Activated naive CD4-positive, alpha-beta T cell treated with anti-CD3 and anti-CD28 coated beads, Interleukin-2, amount 50 U/mL, for 72 hours (primary cell): ENCODE measurements at regions not wholly inside any gene's neighbourhood (a gene's known extent, or its start where the extent isn't known, plus 50 kb on each side); places are given as distances from the start of the nearest gene placed in this dataset.
"Not testable (repeated sequence)": the region's sequence is repeated elsewhere in the genome, so short reads cannot be mapped to it uniquely, and the experiment has no call there.

Experiments
- ATAC-seq, 2 donors: fragments of 150-1000 bp; cut with Tn5 transposase; 2 replicates each; pipeline ENCODE4 v1.10.0; 2021; ENCODE audit warnings: mild to moderate bottlenecking in 2 of 2, moderate library complexity in 2 of 2
- DNase-seq, 2 donors: peaks; one replicate each; pipeline ENCODE4 v3.0.0; 2021 to 2022; ENCODE audit warnings: low spot score in 2 of 2
- H3K27ac Mint-ChIP-seq, 2 donors: one replicate each; pipeline ENCODE4 v1.8.0; 2022; ENCODE audit warnings: mild to moderate bottlenecking in 2 of 2, mixed read lengths in 2 of 2
- H3K36me3 Mint-ChIP-seq, 2 donors: one replicate each; pipeline ENCODE4 v1.8.0; 2022; ENCODE audit warnings: mixed read lengths in 2 of 2
- H3K9me3 Mint-ChIP-seq, 2 donors: one replicate each; pipeline ENCODE4 v1.8.0; 2022; ENCODE audit warnings: mixed read lengths in 2 of 2

DNA sequence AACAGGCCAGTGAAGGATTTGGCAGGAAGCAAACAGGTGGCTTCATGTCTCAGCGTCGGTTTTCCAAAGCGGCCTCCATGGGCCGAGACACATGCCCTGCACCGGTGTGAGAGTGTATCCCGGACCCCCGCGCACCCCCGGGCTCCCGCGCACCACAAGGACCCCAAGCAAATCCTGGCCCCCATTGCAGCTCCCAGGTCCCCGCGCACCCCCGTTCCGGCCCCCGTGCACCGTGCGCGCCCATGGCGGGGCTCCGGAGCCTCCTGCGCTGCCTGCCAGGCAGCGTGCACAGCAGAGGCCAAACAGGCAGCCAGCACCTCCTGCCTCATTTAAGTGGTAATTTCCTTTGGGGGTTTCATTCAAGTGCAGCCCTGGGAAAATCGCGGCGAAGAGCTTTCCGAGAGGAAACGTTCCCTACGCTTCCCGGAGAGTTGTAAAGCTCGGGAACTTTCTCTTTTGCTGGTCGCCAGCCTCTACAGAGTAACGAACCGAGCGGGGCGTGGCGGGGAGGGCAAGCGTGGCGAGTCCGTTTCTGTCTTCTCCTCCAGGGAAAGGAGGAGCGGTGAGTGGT lies 145.5 kb upstream of the SLC24A2 start:
- Mint-ChIP-seq H3K9me3 (no peaks in the 10 kb centered on the region), H3K27ac (no peak overlapping the region), H3K36me3 (no peaks in the 10 kb centered on the region)
- no peak for DNase-seq
- no peak for ATAC-seq

DNA sequence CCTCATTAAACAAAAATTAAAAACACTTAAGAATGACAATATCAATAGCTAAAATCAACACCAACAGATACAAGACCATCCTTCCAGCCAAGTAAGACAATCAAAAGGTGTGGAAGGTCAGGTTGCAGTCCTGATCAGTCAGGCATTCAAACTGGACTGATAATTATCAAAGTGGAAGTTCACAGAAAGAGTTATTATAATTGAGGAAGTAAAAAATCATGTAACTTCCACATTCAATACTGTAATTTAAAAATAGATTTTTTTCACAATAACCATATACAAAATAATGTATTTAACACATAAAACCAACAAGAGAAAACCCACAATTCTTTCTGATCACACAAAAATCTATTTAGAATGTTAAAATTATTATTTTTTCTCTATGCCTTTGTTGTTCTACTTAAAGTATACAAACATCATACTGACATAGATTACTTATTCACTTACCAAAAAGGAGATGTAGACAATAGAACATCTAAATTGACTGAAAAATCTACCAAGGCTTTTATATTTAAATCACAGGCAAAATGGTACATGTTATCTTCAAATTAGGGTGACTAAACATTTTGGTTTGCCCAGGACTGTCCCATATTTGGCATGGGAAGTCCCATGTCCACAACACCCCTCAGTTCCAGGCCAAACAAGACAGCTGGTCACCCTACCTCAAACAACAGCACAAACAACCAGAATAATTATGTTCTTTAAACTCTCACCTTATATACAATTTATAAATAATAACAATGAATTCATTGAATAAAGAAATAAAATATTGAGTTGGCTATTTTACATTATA lies 142.5 kb upstream of the SLC24A2 start:
- ATAC-seq (no peak), DNase-seq (no peak)
- no peaks in the 10 kb centered on the region for H3K9me3 Mint-ChIP-seq
- H3K27ac Mint-ChIP-seq, result no peak overlapping the region
- H3K36me3 Mint-ChIP-seq, result no peaks in the 10 kb centered on the region

DNA sequence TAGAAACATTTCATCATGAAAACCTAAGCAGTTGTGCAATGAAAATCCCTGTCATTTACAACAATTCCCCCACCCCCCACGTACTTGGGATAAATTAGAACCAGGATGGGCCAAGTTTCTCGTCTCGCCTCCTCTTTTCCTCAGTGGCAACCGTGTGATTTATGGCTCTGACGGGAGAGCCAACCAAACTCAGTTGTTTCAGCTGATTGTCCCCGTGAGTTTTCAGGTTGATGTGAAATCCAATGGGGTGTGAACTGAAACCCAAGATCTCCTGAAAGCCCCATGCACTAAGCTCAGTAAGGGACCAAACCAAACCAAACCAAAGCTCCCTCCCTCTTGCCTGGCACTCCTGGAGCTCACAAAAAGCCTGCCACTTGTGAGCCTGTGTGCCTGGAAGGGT lies 138.7 kb upstream of the SLC24A2 start:
- Mint-ChIP-seq H3K9me3 (no peaks in the 10 kb centered on the region), H3K27ac (no peak overlapping the region), H3K36me3 (no peaks in the 10 kb centered on the region)
- ATAC-seq, result no peak
- DNase-seq, result no peak

DNA sequence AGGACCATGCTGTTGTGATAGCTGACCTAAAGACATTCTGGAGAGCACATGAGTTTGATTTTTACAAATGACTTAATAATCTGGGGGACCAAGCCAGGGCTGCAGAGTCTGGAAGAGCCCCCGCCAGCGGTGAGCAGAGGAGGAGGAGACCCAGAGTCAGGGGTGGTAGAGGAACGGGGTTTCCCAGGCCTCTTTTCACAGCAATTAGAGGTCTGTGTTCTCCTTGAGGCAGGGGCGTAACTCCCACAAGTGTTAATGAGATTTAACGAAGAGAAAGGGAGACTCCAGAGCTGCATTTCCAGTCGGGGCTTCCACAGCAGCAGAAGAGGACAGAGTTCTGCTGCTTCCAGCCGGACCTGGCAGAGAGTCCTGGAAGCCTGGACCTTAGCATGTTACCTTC lies 137.9 kb upstream of the SLC24A2 start:
- Mint-ChIP-seq H3K9me3 (no peaks in the 10 kb centered on the region), H3K36me3 (no peaks in the 10 kb centered on the region), H3K27ac (no peak overlapping the region)
- DNase-seq, result no peak
- no peak for ATAC-seq

DNA sequence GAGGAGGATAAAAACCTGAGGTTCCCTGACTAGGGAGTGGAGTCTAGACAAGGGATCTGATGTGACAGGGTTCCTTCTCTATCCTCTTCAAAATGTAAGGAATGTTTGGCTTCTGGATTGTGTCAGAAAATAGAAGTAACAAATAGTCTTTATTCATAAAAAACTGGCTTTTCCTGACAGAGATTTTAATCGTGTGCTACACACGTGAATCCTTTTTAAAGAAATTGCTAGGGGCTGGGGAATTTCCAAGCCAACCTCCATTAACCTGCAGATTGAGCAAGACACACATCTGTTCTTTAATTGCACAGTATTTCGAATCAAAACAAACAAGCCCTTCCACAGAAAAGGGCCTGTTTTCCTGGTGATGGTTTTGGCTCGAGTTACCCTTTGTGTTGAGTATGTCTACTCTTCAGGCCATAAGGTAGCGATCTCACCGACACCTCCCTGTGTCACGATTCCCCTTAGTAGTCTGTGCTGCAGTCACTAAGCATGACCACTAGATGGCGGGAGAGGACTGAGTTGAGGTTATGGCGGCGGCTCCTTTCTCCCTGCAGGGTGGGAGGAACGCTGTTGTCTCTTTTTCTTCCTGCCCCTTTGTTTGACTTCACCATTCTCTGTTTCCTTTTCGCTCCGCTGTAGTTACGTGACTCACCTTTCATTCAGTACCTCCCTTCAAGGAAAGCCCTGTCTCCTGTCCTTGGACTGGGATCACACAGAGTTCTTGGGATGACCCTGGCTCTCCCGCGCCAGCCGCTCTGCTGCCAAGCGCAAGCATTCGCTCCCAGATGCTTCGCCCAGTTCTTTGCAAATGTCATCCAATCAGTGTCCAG lies 137.1 kb upstream of the SLC24A2 start:
- H3K27ac Mint-ChIP-seq, result peak overlapping the region; percentile 51 to 62
- H3K9me3 Mint-ChIP-seq, result no peaks in the 10 kb centered on the region
- H3K36me3 Mint-ChIP-seq, result no peaks in the 10 kb centered on the region
- ATAC-seq (peak; percentile 95), DNase-seq (peak; percentile 76 to 88)

DNA sequence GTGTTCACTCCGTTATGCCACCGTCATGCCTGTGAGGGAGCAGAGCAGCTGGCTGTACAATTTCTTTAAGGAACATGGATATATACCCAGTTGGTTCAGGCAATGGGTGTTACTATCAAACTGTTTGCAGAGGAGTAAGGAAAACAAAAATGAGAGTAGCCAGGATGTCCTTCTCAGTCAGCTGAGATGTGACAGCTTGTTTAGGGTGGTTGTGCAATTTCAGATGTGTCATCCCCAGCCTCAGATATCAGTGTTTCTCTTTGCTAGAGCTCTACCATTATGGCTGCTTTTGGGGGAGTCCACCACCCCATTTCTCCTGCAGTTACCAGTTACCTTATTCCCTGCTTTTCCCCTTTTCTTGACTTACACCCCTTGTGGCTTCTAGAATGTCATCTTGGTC lies 135.2 kb upstream of the SLC24A2 start:
- H3K27ac Mint-ChIP-seq, result no peak overlapping the region
- no peak for ATAC-seq
- H3K9me3 Mint-ChIP-seq, result no peaks in the 10 kb centered on the region
- DNase-seq, result no peak
- no peaks in the 10 kb centered on the region for H3K36me3 Mint-ChIP-seq

DNA sequence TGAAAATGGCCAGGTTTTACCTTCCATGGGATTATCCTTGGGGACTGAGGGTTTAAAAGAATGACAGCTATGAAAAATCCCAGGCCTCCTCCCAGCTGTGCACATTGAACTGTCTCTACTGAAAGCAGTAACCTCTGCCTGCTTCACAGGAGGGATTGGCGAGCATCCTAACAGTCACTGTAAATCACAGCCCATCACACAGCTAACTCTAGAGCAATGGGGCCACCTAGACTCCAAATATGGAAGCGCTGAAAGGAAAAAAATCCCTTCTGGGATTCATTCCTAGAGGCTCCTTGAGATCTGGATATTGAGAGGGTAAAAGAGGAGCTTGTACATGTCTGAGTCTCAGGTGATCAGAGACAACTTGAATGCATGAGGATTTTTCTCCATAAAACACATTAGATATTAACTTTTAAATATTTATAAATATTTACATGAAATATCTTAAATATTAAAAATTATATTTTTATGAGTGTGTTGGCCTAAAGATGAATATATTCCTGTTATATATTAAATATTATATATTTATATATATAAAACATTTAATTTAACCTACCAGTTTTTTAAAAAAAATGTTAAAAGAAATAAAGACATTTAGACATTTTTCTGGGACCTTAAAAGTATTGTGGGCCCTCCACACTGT lies 133.8 kb upstream of the SLC24A2 start:
- Mint-ChIP-seq H3K36me3 (no peaks in the 10 kb centered on the region), H3K9me3 (no peaks in the 10 kb centered on the region), H3K27ac (no peak overlapping the region)
- ATAC-seq (no peak), DNase-seq (no peak)

DNA sequence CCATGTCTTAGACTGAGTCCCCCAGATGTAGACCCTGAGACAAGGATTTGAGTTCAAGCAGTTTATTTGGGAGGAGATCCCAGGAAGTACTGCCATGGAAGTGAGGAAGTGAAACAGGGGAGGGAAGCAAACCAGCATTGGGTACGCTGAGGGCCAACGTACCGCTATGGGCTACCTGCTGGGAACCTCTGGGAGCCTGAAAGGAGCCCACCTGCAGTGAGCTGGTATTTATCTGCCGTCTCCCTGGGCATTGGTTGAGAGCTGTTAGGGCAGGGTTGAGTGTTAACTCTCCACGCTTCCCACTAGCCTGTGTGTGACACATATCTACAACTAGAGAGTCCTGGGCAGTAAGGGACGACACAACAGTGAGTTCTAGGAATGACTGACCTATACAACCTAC lies 131.6 kb upstream of the SLC24A2 start:
- Mint-ChIP-seq H3K9me3 (no peaks in the 10 kb centered on the region), H3K36me3 (no peaks in the 10 kb centered on the region), H3K27ac (no peak overlapping the region)
- ATAC-seq (no peak), DNase-seq (no peak)

DNA sequence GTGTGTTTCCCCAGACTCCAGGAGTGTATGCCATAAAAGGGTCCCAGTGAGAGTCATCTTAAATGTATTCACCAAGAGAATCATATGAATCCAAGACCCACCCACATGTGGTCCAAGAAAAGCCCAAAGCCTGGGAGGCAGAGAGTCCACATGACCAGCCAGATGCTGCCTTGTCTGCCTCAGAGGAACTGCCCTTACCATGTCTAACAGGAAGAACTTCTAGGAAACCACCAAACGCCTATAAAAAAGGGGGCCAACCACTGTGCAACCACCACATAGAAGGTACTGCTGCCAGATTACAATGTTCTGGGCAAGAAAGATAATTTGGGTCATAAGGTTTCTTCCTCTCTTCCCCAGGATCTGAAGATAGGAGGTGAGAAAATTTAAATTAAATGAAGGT lies 129.8 kb upstream of the SLC24A2 start:
- Mint-ChIP-seq H3K36me3 (no peaks in the 10 kb centered on the region), H3K9me3 (no peaks in the 10 kb centered on the region), H3K27ac (no peak overlapping the region)
- ATAC-seq (no peak), DNase-seq (no peak)

DNA sequence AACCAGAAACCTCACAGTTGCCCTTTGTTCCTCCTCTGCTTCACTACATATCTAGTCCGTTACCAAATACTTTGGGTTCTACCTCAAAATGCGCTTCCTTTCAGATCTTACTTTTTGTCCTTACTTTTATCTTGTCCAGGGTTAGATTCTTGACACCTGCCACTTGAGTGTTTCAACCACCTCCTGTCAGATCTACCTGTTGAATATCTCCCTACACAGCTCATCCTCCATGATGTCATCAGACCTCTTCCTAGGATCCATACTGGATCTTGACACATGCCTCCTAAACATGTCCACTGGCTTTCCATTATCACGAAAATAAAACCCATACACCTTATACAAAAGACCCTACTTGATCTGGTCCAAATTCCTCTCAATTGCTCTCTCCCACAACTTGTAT lies 125.2 kb upstream of the SLC24A2 start:
- ATAC-seq (no peak), DNase-seq (no peak)
- Mint-ChIP-seq H3K36me3 (no peaks in the 10 kb centered on the region), H3K9me3 (no peaks in the 10 kb centered on the region), H3K27ac (no peak overlapping the region)

DNA sequence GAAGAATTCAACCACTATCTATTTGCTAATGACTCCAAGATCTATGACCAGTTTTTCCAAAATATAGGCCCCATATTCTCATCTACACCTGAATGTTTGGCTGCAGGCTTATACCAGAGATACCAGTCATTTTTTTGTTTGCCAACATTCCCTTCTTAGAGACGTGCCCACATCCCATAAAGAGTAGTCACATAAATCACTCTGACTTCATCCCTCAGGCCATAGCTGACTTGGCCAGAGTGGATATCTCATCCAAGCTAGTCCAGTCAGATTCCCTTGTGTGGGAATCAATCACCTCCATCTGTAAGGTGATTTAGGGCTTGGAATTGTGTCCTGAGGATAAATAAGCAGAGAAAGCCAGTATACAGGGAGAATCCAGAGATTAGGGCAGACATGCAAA lies 124.3 kb upstream of the SLC24A2 start:
- H3K36me3 Mint-ChIP-seq, result no peaks in the 10 kb centered on the region
- no peak for DNase-seq
- no peaks in the 10 kb centered on the region for H3K9me3 Mint-ChIP-seq
- no peak overlapping the region for H3K27ac Mint-ChIP-seq
- no peak for ATAC-seq

DNA sequence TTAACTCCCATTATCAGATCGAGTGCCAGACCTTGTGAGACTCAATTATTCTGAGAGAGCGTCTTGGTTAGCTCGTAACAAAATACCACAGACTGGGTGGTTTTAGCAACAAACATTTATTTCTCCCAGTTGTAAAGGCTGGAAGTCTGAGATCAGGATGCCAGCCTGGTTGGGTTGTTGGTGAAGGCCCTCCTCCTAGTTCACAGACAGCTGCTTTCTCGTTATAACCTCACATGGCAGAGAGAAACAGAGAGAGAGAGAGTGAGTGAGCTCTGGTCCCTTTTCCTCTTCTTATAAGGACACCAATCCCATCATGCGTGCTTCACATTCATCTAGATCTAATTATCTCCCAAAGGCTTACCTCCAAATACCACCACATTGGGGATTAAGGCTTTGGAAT lies 114.2 kb upstream of the SLC24A2 start:
- no peak overlapping the region for H3K27ac Mint-ChIP-seq
- H3K9me3 Mint-ChIP-seq, result peaks cover 0 to 4% of the 10 kb centered on the region in 2 donors
- DNase-seq (no peak), ATAC-seq (no peak)
- no peaks in the 10 kb centered on the region for H3K36me3 Mint-ChIP-seq

DNA sequence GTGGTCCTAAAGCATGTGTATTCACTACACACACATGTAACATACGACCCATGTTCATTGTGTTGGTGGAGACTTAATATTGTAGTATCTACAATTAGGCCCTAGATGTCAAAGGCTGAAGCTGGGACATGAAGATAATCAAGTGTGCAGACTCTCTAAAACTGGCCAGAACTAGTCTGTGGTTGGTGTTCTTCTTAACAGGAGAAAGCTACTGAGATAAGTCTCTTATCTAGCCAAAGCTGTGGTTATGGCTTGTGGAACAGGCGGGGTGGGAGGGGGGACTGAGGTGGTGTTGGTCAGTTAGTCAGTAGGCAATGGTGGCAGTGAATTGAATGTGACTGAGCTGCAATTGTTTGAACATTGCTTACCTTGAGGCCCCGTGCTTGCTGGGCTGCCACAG lies 112.7 kb upstream of the SLC24A2 start:
- H3K9me3 Mint-ChIP-seq, result no peaks in the 10 kb centered on the region
- H3K27ac Mint-ChIP-seq, result no peak overlapping the region
- ATAC-seq, result no peak
- H3K36me3 Mint-ChIP-seq, result no peaks in the 10 kb centered on the region
- no peak for DNase-seq

DNA sequence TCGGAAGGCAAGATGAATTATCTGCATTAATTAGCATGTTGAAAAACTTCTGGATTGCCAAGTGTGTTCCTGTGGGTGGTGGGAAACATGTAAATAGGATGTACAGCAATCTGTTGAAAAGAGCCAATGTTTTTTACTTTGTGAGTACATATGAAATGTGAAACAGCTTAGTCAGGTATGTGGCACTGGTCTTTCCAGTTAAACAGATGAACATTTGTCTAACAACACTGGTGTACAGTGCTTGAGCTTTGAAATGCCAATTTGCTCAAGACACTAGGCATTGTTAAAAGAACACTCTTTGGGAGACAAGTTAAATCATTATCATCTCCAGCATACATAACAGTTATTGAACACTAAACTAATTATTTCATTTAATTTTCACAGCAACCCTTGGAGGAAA lies 107.3 kb upstream of the SLC24A2 start:
- H3K27ac Mint-ChIP-seq, result no peak overlapping the region
- H3K9me3 Mint-ChIP-seq, result no peaks in the 10 kb centered on the region
- no peak for DNase-seq
- no peaks in the 10 kb centered on the region for H3K36me3 Mint-ChIP-seq
- ATAC-seq, result no peak

DNA sequence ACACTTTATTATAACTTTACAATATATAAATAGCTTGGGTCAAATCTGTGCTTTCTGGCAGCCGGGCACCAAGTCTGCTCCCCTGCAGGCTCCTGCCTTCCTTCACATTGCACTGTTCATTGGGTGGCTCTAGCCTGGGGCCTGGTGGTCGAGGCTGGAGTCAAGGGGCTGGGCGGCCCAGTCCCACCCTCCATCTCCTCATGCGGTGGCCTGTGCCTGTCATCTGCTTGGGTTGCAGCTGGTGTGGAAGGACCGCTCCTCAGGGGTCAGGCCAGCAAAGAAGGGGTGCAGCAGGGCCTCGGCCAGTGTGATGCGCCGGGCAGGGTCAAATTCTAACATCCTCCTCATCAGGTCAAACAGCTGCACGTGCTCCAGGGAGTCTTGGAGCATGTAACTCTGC lies 106.7 kb upstream of the SLC24A2 start:
- H3K36me3 Mint-ChIP-seq, H3K9me3 Mint-ChIP-seq, ATAC-seq, H3K27ac Mint-ChIP-seq, DNase-seq: not testable (repeated sequence)

DNA sequence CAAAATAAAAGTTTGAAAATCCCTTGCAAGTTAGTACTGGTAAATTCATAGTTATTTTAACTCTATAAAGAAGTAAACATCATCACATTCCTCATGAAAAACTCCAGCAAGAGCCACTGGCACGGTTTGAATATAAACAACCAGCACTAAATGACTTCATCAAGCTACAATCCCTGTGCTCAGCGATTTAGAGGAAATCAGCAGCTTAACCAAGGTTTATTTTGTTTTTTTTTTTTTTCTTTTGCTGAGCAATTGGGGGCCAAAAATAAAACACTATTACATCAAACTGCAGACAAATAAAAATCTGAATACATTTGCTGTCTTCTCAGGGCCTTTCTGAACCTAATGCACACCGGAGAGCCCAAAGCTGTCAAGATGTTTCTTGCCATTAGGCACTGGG lies 106.2 kb upstream of the SLC24A2 start:
- no peaks in the 10 kb centered on the region for H3K9me3 Mint-ChIP-seq
- ATAC-seq (no peak), DNase-seq (no peak)
- H3K36me3 Mint-ChIP-seq, result no peaks in the 10 kb centered on the region
- no peak overlapping the region for H3K27ac Mint-ChIP-seq

DNA sequence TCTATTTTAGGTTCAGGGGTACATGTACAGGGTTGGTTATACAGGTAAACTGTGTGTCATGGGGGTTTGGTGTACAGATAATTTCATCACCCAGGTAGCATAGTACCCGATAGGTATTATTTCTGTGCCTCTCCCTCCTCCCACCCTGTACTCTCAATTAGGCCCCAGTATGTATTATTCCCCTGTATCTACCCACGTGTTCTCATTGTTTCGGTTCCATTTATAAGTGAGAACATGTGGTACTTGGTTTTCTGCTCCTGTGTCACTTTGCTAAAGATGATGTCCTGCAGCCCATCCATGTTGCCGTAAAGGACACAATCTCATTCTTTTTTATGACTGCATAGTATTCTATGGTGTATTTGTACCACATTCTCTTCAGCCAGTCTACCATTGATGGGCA lies 96.8 kb upstream of the SLC24A2 start:
- Mint-ChIP-seq H3K27ac (no peak overlapping the region), H3K36me3 (no peaks in the 10 kb centered on the region), H3K9me3 (peaks cover 3 to 4% of the 10 kb centered on the region in 2 donors)
- ATAC-seq (no peak), DNase-seq (no peak)
